Lung (tissue), 11 donors: ENCODE measurements at regions not wholly inside any gene's neighbourhood (a gene's known extent, or its start where the extent isn't known, plus 50 kb on each side); places are given as distances from the start of the nearest gene placed in this dataset.

Source experiments
- ATAC-seq: fragments of 200-7000 bp; cut with Tn5 transposase; one replicate; pipeline ENCODE4 v1.9.1; 2020; ENCODE audit warnings: moderate number of reproducible peaks; ENCODE audit not compliant: insufficient read depth, low FRiP score
- DNase-seq, 3 donors: peaks; one replicate each; pipeline ENCODE4 v3.0.0-alpha.2; 2013 to 2017
- H3K27ac ChIP-seq, 2 donors: one replicate each; pipeline ENCODE4 v1.5.1; 2013; ENCODE audit warnings: mild to moderate bottlenecking in 2 of 2, moderate library complexity in 2 of 2, control low read depth in 1 of 2, inconsistent platforms in 1 of 2, low read depth in 1 of 2, low read length in 1 of 2
- H3K27me3 ChIP-seq, 3 donors: one replicate each; pipeline ENCODE4 v1.5.1; 2013; ENCODE audit warnings: low read length in 2 of 3; ENCODE audit not compliant: control insufficient read depth in 3 of 3, insufficient read depth in 3 of 3
- H3K36me3 ChIP-seq, 4 donors: one replicate each; pipeline ENCODE4 v1.5.1; 2013; ENCODE audit warnings: low read length in 4 of 4, mild to moderate bottlenecking in 1 of 4, moderate library complexity in 1 of 4; ENCODE audit not compliant: control insufficient read depth in 4 of 4, insufficient read depth in 4 of 4
- H3K4me1 ChIP-seq, 5 donors: one replicate each; pipeline ENCODE4 v1.5.1; 2013; ENCODE audit warnings: low read length in 5 of 5, mild to moderate bottlenecking in 2 of 5, moderate library complexity in 1 of 5; ENCODE audit not compliant: control insufficient read depth in 5 of 5, insufficient read depth in 5 of 5
- H3K4me3 ChIP-seq: one replicate; pipeline ENCODE4 v1.5.1; 2013; ENCODE audit warnings: mild to moderate bottlenecking, control low read depth, moderate library complexity
- H3K9ac ChIP-seq, 2 donors: one replicate each; pipeline ENCODE4 v1.5.1; 2013; ENCODE audit warnings: low read length in 2 of 2, control low read depth in 1 of 2; ENCODE audit not compliant: insufficient read depth in 1 of 2
- H3K9me3 ChIP-seq, 4 donors: one replicate each; pipeline ENCODE4 v1.5.1; 2013; ENCODE audit warnings: low read length in 3 of 4, mild to moderate bottlenecking in 1 of 4, moderate library complexity in 1 of 4; ENCODE audit not compliant: control insufficient read depth in 4 of 4, insufficient read depth in 3 of 4
- CTCF ChIP-seq: IDR thresholded peaks from 2 replicates; pipeline ENCODE4 v1.5.1; 2012; ENCODE audit warnings: mild to moderate bottlenecking; ENCODE audit errors: control extremely low read depth, extremely low read depth
- WGBS, 2 donors: extraction: QIAGEN DNeasy Blood & Tissue Kit; methylation state at CpG; one replicate each; pipeline ENCODE4 v1.1.7; 2013; 5-methylcytosine and 5-hydroxymethylcytosine counted together
- donor health status: control.
- donor health status: control.
- donor health status: Bipolar disorder and iron deficiency.
- donor health status: healthy.
- donor health status: DM: yes; HTN: yes; CAD: no.

- no peaks in the 10 kb centered on the region for H3K9me3 ChIP-seq
- H3K36me3 ChIP-seq, result no peaks in the 10 kb centered on the region
- WGBS, 2 donors, result 30 to 33% methylated on average over 7 of the region's 7 CpGs
- DNase-seq (peak in 2 of 3 donors; percentile 10 to 13), ATAC-seq (no peak)
- no peak overlapping the region for H3K9ac ChIP-seq
- TF ChIP-seq CTCF, result no peak
- H3K4me1 ChIP-seq, result no peaks in the 10 kb centered on the region
- no peaks in the 10 kb centered on the region for H3K27me3 ChIP-seq
- no peak overlapping the region for H3K27ac ChIP-seq
- H3K4me3 ChIP-seq, result no peak overlapping the region
Measured at GRCh38 chr12:67025543-67026114, 243.5 kb upstream of the CAND1 start.

DNA sequence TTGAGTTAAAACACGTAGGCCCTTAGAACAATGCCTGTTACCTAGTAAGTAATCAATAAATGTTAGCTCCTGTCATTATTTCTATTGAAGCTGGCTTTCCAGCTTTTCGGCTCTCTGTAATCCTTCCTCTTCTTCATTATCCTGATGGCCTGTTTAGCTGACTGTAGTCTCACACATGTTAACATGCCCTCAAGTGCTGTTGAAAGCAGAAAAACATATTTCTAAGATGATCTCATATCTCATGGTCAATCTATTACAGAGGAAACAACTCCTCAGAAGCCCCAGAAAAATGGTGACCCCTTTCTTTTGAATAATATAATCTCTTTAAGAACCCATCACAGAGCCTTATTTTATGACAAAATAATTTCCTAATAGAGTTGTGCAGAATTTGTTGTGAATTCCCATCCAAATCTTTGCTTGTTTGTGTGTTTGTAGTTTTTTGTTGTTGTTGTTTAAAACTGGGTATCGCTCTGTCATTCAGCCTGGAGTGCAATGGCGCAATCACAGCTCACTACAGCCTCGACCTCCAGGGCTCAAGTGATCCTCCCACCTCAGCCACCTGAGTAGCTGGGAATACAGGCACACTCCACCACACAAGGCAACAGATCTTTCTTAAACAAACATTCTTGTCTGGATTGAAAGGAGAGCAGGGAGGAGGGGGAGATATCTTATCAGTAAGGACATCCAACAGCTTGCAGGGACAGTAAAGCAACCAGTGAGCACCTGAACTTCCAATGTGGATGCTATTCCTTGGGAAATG is 242.5 kb upstream of the CAND1 start:
- Histone ChIP-seq H3K36me3 (no peaks in the 10 kb centered on the region), H3K27ac (no peak overlapping the region), H3K9me3 (no peaks in the 10 kb centered on the region), H3K9ac (no peak overlapping the region), H3K4me3 (no peak overlapping the region), H3K4me1 (no peaks in the 10 kb centered on the region), H3K27me3 (no peaks in the 10 kb centered on the region)
- no peak for ATAC-seq
- no peak for TF ChIP-seq CTCF
- WGBS, 2 donors, result 72 to 81% methylated on average over 5 of the region's 5 CpGs
- no peak for DNase-seq

DNA sequence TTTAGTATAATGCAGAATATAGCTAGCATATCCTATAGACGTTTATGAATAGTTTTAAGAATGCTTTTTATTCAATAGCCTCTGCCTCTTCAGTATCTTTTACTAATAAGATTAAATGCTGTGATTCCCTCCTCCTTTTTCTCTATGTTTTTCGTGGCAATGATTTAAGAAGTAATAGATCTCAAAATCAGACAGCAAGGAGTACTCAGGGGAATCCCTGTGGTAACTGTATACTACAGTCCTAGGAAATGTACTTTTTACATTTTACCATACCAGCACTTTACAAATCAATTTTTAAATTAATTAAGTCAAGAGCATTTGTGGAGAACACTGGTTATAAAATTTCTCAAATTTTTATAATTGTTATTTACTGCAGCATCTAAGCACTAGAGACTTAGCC is 240.6 kb upstream of the CAND1 start:
- TF ChIP-seq CTCF, result no peak
- peaks cover 0 to 2% (median 0%) of the 10 kb centered on the region in 3 donors for H3K27me3 ChIP-seq
- no peaks in the 10 kb centered on the region for H3K4me1 ChIP-seq
- no peaks in the 10 kb centered on the region for H3K36me3 ChIP-seq
- no peak overlapping the region for H3K27ac ChIP-seq
- H3K9ac ChIP-seq, result no peak overlapping the region
- H3K9me3 ChIP-seq, result no peaks in the 10 kb centered on the region
- DNase-seq, result no peak
- no peak overlapping the region for H3K4me3 ChIP-seq
- ATAC-seq, result no peak
- WGBS, 2 donors, result 82 to 90% methylated on average over 2 of the region's 2 CpGs
